Ishikawa (cell line): ENCODE measurements at regions not wholly inside any gene's neighbourhood (a gene's known extent, or its start where the extent isn't known, plus 50 kb on each side); places are given as distances from the start of the nearest gene placed in this dataset.

Source experiments
- YY1 ChIP-seq: IDR thresholded peaks from 2 replicates; pipeline ENCODE4 v1.6.1; 2012; ENCODE audit warnings: low read depth
- ZBTB7A ChIP-seq: IDR thresholded peaks from 2 replicates; pipeline ENCODE4 v1.6.1; 2012; ENCODE audit warnings: low read depth

DNA sequence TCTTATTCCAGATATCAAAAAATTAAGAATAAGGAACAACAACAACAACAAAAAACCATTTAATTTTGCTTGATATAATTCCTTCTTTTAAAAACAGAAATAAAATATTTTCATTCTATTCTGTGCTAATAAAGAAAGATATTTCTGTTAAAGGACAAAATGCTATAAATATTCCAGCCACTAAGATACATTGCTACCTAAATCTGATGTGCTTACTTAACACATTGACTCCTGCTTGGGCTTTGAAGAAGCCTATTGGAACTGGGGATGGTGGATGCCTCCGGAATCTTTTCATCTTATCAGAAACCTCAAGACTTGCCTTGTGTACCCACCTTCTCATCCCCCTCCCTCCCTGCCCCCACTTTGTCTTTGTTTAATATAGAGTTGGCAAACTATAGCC, 320.2 kb downstream of the MEX3B start:
- TF ChIP-seq ZBTB7A (no peak), YY1 (no peak)
